Mesothelial cell of epicardium (in vitro differentiated cells): ENCODE measurements at regions not wholly inside any gene's neighbourhood (a gene's known extent, or its start where the extent isn't known, plus 50 kb on each side); places are given as distances from the start of the nearest gene placed in this dataset.

Experiments used
- DNase-seq, 2 experiments: peaks; one replicate each; pipeline ENCODE4 v3.0.0; 2021; ENCODE audit warnings: low spot score in 2 of 2; ENCODE audit not compliant: unreplicated experiment in 2 of 2
- H3K27ac Mint-ChIP-seq: 2 replicates; pipeline ENCODE4 v1.8.0; 2021; ENCODE audit warnings: mixed read lengths
- H3K27me3 Mint-ChIP-seq: 2 replicates; pipeline ENCODE4 v1.8.0; 2021; ENCODE audit warnings: low read depth, mixed read lengths
- H3K36me3 Mint-ChIP-seq: 2 replicates; pipeline ENCODE4 v1.8.0; 2021; ENCODE audit warnings: mixed read lengths
- H3K4me1 Mint-ChIP-seq: 2 replicates; pipeline ENCODE4 v1.8.0; 2021; ENCODE audit warnings: mixed read lengths
- H3K4me3 Mint-ChIP-seq: 2 replicates; pipeline ENCODE4 v1.8.0; 2021; ENCODE audit warnings: mild to moderate bottlenecking, moderate library complexity, mixed read lengths
- H3K9me3 Mint-ChIP-seq: 2 replicates; pipeline ENCODE4 v1.8.0; 2021; ENCODE audit warnings: mixed read lengths
- TF ChIP-seq, protein P1 (sequence below): fragments of 200-600 bp; sonication (generic); IDR thresholded peaks from one replicate; pipeline ENCODE4 v1.5.0; 2021; ENCODE audit warnings: antibody characterized with exemption; ENCODE audit not compliant: unreplicated experiment

DNA sequence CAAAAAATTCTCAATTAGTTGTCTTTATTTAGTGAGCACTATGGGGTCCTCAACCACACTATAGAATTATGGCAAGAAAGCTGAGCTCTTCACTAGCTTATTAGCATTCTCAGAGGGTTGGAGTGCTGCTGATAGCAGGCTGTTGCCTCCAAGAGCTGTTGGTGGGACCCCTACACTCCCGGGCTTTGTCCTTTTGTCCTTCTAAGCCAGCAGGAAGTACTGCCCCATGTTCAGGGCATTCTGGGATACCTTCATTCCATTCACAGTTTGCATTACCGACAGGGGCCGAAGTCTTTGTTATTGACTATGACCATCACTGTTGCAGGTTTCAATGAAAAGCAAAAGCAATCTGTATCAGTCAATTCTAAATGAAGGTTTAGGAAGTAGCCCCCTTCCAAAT is 89.5 kb upstream of the OTX2 start:
- Mint-ChIP-seq H3K4me3 (no peak overlapping the region), H3K27ac (no peak overlapping the region), H3K9me3 (peaks cover under 1% of the 10 kb centered on the region), H3K27me3 (peaks cover 20% of the 10 kb centered on the region), H3K4me1 (peaks cover 2% of the 10 kb centered on the region), H3K36me3 (no peaks in the 10 kb centered on the region)
- TF ChIP-seq, protein P1, sequence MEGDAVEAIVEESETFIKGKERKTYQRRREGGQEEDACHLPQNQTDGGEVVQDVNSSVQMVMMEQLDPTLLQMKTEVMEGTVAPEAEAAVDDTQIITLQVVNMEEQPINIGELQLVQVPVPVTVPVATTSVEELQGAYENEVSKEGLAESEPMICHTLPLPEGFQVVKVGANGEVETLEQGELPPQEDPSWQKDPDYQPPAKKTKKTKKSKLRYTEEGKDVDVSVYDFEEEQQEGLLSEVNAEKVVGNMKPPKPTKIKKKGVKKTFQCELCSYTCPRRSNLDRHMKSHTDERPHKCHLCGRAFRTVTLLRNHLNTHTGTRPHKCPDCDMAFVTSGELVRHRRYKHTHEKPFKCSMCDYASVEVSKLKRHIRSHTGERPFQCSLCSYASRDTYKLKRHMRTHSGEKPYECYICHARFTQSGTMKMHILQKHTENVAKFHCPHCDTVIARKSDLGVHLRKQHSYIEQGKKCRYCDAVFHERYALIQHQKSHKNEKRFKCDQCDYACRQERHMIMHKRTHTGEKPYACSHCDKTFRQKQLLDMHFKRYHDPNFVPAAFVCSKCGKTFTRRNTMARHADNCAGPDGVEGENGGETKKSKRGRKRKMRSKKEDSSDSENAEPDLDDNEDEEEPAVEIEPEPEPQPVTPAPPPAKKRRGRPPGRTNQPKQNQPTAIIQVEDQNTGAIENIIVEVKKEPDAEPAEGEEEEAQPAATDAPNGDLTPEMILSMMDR: no peak
- DNase-seq: no peak

DNA sequence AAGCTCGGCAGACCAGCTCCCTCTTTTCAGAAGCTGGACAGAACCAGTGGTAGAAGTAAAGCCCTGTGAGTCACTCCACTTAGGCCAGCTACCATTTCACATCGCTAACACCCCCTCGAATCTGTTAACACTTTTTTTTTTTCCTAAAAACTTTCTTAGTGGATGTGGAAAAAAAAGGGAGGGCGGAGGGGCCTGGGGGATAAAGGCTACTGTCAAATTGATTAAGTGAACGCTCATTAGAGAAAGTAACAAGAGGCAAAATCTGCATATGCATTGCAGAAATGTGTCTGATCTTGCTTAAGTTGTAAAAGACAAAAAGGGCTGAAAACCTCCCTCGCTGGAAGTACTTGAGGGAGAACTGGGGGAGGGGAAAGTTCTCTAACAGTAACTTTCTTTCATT is 86.6 kb upstream of the OTX2 start:
- Mint-ChIP-seq H3K36me3 (no peaks in the 10 kb centered on the region), H3K4me3 (no peak overlapping the region), H3K9me3 (no peaks in the 10 kb centered on the region), H3K27me3 (peaks cover 18% of the 10 kb centered on the region), H3K4me1 (peaks cover 2% of the 10 kb centered on the region), H3K27ac (no peak overlapping the region)
- TF ChIP-seq, protein P1: no peak
- DNase-seq: no peak

DNA sequence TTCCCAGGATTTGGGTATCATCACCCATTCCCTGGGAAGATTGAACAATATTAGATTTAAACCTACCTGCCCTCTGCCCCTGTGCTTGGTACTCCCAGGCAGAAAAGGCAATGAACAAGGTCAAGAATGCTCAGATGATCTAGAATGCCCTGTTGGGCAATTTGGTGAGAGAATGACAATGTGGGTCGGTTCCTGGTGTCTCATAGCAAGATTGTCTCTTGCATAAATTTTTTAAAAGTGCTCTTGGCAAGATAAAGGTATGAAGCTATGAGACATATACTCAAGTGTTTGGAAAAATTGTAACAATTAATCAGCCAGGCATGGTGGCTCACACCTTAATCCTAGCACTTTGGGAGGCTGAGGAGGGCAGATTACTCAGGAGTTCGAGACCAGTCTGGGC is 86.0 kb upstream of the OTX2 start:
- no peak overlapping the region for H3K4me3 Mint-ChIP-seq

DNA sequence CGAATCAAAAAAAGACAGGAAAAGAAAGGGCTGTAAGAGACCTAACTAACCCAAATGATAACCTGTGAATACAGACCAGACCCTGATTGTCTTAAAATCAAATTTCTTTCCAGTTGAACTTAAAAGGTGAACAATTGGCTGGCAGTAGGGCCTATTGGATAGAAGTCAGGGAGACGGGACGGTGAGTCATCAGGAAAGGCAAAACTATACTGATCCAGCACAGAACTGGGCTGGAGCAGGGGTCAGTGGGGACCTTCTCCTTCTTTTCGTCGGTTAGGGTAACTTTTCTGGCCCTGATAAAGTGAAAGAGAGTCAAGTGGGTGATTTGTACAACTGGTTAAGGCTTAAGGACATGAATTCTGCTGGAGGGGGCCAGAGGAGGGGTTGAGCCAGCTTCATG is 84.9 kb upstream of the OTX2 start:
- Mint-ChIP-seq H3K36me3 (no peaks in the 10 kb centered on the region), H3K27me3 (peaks cover 18% of the 10 kb centered on the region), H3K9me3 (no peaks in the 10 kb centered on the region), H3K4me3 (no peak overlapping the region), H3K27ac (no peak overlapping the region), H3K4me1 (peaks cover 8% of the 10 kb centered on the region)
- no peak for DNase-seq
- TF ChIP-seq, protein P1: no peak

More for the DNA sequence above, 86.0 kb upstream of the OTX2 start:
- Mint-ChIP-seq H3K27ac (no peak overlapping the region), H3K4me1 (peaks cover 6% of the 10 kb centered on the region), H3K9me3 (no peaks in the 10 kb centered on the region), H3K36me3 (no peaks in the 10 kb centered on the region), H3K27me3 (peaks cover 18% of the 10 kb centered on the region)
- TF ChIP-seq, protein P1: no peak
- DNase-seq: no peak

DNA sequence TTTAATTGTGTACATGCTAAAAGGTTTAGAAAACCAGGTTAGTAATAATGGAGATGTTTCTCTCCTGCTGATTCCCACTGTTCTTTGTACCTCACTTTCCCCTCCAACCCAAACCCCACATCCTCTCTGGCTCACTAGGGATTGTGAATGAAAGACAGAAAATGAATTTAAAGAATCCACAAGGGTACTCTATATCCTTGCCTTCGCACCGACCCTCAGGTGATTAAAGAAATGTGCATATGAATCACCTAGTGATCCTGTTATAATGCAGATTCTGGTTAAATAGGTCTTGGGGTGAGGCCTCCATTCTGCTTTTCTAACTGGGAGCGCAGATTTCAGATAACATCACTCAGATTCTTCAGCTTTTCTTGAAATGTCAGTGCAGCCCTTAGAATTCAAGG is 84.3 kb upstream of the OTX2 start:
- no peaks in the 10 kb centered on the region for H3K36me3 Mint-ChIP-seq
- H3K27ac Mint-ChIP-seq: no peak overlapping the region
- TF ChIP-seq, protein P1: no peak
- DNase-seq: no peak
- H3K9me3 Mint-ChIP-seq: no peaks in the 10 kb centered on the region
- peaks cover 8% of the 10 kb centered on the region for H3K4me1 Mint-ChIP-seq
- no peak overlapping the region for H3K4me3 Mint-ChIP-seq
- H3K27me3 Mint-ChIP-seq: peaks cover 18% of the 10 kb centered on the region

DNA sequence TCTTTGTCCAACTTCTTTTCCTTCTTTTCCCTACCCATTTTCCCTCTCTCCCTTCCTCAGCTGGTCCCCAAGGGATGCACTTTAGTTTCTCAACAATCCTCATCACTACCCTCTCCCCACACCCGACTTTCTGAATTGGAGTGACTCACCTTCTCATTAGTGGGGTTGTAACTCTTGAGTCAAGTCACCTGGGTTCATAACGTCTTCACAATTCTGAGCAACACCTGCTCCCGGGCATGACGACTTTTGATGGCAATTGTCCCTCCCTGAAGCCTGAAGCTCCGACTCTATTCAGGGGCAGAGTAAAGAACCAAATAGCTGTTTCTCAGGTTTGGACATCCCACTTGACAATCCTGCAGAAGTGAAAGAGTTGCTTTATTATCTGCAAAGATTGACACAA is 82.7 kb upstream of the OTX2 start:
- TF ChIP-seq, protein P1: no peak
- Mint-ChIP-seq H3K27me3 (peaks cover 22% of the 10 kb centered on the region), H3K36me3 (no peaks in the 10 kb centered on the region), H3K4me3 (no peak overlapping the region), H3K4me1 (peaks cover 8% of the 10 kb centered on the region), H3K9me3 (no peaks in the 10 kb centered on the region), H3K27ac (no peak overlapping the region)
- no peak for DNase-seq
